ENCODE measurements at regions not wholly inside any gene's neighbourhood (a gene's known extent, or its start where the extent isn't known, plus 50 kb on each side); places are given as distances from the start of the nearest gene placed in this dataset.
A peak's percentile ranks its signal among the peaks of the same experiment; 100 is the strongest.

DNA sequence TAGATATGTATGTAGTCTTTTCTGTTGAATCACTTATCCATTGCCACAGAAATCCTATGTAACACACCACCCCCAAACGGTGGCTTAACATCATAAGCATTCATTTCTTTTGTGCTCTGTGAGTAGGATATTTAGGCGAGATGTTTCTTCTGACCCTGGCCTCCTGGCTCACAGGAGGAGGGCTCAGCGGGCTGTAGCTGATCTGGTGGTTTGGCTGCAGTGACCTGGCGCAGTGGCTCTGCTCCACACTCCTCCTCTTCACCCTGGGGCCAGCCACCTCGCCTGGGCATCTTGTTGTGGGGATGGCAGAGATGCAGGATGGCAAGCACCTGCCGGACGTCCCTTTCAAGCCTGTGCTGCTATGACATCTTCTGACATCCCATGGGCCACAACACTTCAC, 147.1 kb upstream of the IRS2 start:
- no peak overlapping the region for H3K27ac ChIP-seq
- H3K36me3 ChIP-seq = no peaks in the 10 kb centered on the region
- TF ChIP-seq Cebpa-rat (IDR thresholded peaks at IDR 0.05) = no peak
- H3K9me3 ChIP-seq = peaks cover 5% of the 10 kb centered on the region; the same call in 1 of the 2 replicates
- H3K4me1 ChIP-seq = peaks cover 24% of the 10 kb centered on the region
- no peak overlapping the region for H3K9ac ChIP-seq
- H4K20me1 ChIP-seq = no peaks in the 10 kb centered on the region
- no peak overlapping the region for H3K4me3 ChIP-seq
- H3K4me2 ChIP-seq = peak overlapping the region; percentile 48
- H3K27me3 ChIP-seq = no peaks in the 10 kb centered on the region

DNA sequence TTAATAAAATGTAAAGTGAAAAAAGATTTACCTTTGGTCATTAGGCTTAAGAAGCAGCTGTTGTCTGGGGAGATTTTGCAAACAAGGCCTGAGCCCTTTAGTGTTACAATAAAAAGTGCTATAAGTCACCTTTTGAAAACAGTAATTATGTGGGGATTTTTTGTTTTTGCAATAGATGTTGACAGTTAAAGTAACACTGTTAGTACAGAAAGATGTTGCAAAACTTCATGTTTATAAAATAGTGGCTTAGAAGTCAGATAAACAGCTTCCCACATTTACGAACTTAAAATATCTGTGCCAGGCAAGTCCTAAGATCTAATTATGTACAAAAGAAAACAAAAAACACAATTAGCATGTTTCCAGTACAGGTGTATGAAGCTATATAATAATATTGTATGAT, 138.0 kb upstream of the IRS2 start:
- Histone ChIP-seq H3K4me1 (no peaks in the 10 kb centered on the region), H3K4me3 (no peak overlapping the region), H3K4me2 (no peak overlapping the region), H3K36me3 (no peaks in the 10 kb centered on the region), H3K9me3 (peaks cover 9% of the 10 kb centered on the region), H4K20me1 (no peaks in the 10 kb centered on the region), H3K27me3 (no peaks in the 10 kb centered on the region), H3K9ac (no peak overlapping the region), H3K27ac (no peak overlapping the region)
- TF ChIP-seq Cebpa-rat (IDR thresholded peaks at IDR 0.05) = no peak

GRCh38 chr13:109922518-109922917, 136.1 kb upstream of the IRS2 start:
- Histone ChIP-seq H3K9ac (no peak overlapping the region), H3K9me3 (peaks cover 9% of the 10 kb centered on the region), H4K20me1 (no peaks in the 10 kb centered on the region), H3K27ac (no peak overlapping the region), H3K27me3 (no peaks in the 10 kb centered on the region), H3K4me2 (no peak overlapping the region), H3K4me3 (no peak overlapping the region), H3K36me3 (no peaks in the 10 kb centered on the region), H3K4me1 (no peaks in the 10 kb centered on the region)
- TF ChIP-seq Cebpa-rat (IDR thresholded peaks at IDR 0.05) = no peak

DNA sequence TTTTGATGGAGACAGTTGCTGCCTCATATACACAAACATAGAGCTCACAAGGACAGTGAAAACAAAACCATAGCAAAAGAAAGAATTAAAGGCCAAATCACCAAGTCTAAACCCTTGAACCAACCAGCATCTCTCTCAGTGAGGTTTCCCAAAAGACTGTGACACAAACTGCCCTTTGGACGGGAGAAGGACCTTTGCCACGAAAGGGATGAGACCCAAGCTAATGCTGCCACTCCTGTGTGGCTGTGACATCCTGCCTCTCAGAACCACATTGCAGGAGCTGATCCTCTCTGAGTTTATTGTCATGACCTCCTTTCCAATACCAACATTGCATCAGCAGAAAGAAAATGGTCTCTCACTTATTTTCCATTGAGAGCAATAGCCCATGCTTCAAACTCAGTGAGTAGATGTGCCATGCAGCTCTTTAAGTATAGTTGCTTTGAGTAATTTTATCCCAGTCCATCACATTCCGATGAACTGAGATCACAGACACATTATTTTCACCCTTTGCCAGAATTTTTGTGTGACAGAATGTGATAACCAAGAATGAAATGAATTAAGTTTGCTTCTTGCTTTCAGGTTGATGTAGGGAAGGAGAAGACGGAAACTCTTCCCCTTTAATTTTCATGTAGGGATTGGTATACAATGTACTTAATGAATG, 133.5 kb upstream of the IRS2 start:
- Histone ChIP-seq H3K4me2 (no peak overlapping the region), H3K4me1 (no peaks in the 10 kb centered on the region), H3K27ac (no peak overlapping the region), H3K9ac (no peak overlapping the region), H3K36me3 (no peaks in the 10 kb centered on the region), H4K20me1 (no peaks in the 10 kb centered on the region), H3K27me3 (no peaks in the 10 kb centered on the region), H3K4me3 (no peak overlapping the region), H3K9me3 (peaks cover 3% of the 10 kb centered on the region; the same call in 1 of the 2 replicates)
- no peak for TF ChIP-seq Cebpa-rat (IDR thresholded peaks at IDR 0.05)

GRCh38 chr13:109918179-109918711, 131.9 kb upstream of the IRS2 start:
- Histone ChIP-seq H3K4me2 (no peak overlapping the region), H3K9ac (no peak overlapping the region), H3K4me1 (no peaks in the 10 kb centered on the region), H3K27ac (no peak overlapping the region), H3K36me3 (no peaks in the 10 kb centered on the region), H3K9me3 (peaks cover 3% of the 10 kb centered on the region; the same call in 1 of the 2 replicates), H3K27me3 (no peaks in the 10 kb centered on the region), H4K20me1 (no peaks in the 10 kb centered on the region), H3K4me3 (no peak overlapping the region)
- no peak for TF ChIP-seq Cebpa-rat (IDR thresholded peaks at IDR 0.05)

DNA sequence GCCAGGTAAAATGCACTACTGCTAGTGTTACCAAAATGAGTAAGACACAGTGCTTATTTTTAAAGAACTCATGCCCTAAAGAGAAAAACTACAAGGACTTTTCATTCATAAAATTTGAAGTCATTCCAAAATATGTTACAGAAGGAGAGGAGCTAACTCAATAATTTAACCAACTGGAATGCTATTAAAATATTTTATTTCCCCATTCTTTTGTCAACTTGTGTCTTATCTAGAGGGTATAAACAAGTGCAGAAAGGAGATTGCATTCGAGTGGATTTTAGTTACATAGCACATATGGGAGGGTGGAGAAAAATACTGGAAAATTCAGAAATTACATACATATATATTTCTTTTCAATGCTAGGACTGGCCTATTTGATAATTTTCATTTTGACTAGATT, 131.0 kb upstream of the IRS2 start:
- Histone ChIP-seq H3K27ac (no peak overlapping the region), H3K27me3 (no peaks in the 10 kb centered on the region), H3K4me3 (no peak overlapping the region), H3K36me3 (no peaks in the 10 kb centered on the region), H4K20me1 (no peaks in the 10 kb centered on the region), H3K9ac (no peak overlapping the region), H3K4me2 (no peak overlapping the region), H3K4me1 (no peaks in the 10 kb centered on the region), H3K9me3 (peaks cover 3% of the 10 kb centered on the region; the same call in 1 of the 2 replicates)
- TF ChIP-seq Cebpa-rat (IDR thresholded peaks at IDR 0.05) = no peak

DNA sequence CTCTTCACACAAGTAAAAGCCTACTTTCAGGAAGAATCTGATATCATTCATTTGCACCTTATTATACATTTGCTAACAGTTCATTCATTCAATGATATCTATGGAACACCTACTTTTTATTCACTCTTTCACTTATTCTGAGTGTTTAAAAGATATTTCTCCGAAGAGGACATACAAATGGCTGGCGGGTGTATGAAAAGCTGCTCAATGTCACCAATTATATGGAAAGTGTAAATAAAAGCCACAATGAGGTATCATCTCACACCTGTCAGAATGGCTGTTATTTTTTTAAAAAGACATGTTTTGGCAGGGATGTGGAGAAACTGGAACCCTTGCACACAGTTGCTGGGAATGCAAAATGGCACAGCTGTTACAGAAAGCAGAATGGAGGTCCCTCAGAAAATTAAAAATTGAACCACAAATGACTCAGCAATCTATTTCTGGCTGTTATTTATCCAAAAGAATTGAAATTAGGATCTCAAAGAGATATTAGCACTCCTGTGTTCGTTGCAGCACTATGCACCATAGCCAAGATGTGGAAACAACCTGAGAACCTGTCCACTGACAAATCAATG, 127.6 kb upstream of the IRS2 start:
- Histone ChIP-seq H3K27me3 (no peaks in the 10 kb centered on the region), H3K36me3 (no peaks in the 10 kb centered on the region), H3K4me3 (no peak overlapping the region), H3K4me2 (no peak overlapping the region), H3K9me3 (peaks cover 6% of the 10 kb centered on the region; the same call in 1 of the 2 replicates), H3K27ac (no peak overlapping the region), H4K20me1 (no peaks in the 10 kb centered on the region), H3K9ac (no peak overlapping the region), H3K4me1 (no peaks in the 10 kb centered on the region)
- no peak for TF ChIP-seq Cebpa-rat (IDR thresholded peaks at IDR 0.05)

DNA sequence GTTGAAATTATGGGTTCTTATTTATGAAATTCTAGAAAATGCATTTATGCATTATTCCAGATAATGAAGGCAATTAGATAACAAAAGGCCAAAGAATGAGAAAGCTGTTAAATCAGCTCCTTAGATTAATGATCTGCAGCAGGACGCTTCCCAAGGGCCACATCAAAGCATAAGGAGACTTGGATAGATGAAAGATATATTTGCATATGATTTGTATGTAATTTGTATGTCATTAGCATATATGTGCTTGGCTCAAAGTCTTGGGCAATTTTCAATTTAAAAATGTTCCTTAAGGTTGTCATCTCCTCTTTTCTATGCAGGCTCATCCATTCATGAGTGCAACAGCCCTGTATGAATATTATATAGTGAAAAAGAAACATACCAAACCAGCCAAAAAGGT, 126.8 kb upstream of the IRS2 start:
- H3K4me1 ChIP-seq = no peaks in the 10 kb centered on the region
- H3K4me2 ChIP-seq = no peak overlapping the region
- H4K20me1 ChIP-seq = no peaks in the 10 kb centered on the region
- no peak overlapping the region for H3K27ac ChIP-seq
- H3K27me3 ChIP-seq = no peaks in the 10 kb centered on the region
- no peak for TF ChIP-seq Cebpa-rat (IDR thresholded peaks at IDR 0.05)
- H3K36me3 ChIP-seq = no peaks in the 10 kb centered on the region
- H3K9me3 ChIP-seq = peaks cover 14% of the 10 kb centered on the region
- no peak overlapping the region for H3K9ac ChIP-seq
- no peak overlapping the region for H3K4me3 ChIP-seq

DNA sequence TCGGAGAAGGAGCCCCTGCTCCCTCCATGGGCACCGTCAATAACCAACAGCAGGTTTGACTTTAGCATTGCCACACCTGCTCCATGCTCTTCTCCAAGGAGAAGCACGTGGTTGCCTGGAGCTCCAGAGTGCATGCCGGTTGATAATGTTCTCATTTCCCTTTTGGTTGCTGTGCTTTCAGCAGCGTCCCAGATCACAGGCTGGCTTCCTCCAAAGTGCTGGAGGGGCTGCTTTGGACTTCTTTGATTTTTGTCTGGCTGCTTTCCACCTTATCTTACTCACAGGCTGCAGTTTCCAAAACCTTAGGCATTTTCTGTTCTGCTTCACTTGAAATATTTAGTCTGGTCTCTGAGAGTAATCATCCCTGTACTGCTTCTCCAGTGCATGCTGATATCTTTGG, 123.8 kb upstream of the IRS2 start:
- Histone ChIP-seq H4K20me1 (no peaks in the 10 kb centered on the region), H3K36me3 (no peaks in the 10 kb centered on the region), H3K4me3 (no peak overlapping the region), H3K27ac (no peak overlapping the region), H3K9me3 (peaks cover 16% of the 10 kb centered on the region), H3K4me2 (no peak overlapping the region), H3K4me1 (no peaks in the 10 kb centered on the region), H3K27me3 (no peaks in the 10 kb centered on the region), H3K9ac (no peak overlapping the region)
- no peak for TF ChIP-seq Cebpa-rat (IDR thresholded peaks at IDR 0.05)

GRCh38 chr13:109906976-109907375, 120.6 kb upstream of the IRS2 start:
- H3K4me2 ChIP-seq = no peak overlapping the region
- H3K4me3 ChIP-seq = no peak overlapping the region
- H3K36me3 ChIP-seq = no peaks in the 10 kb centered on the region
- H3K4me1 ChIP-seq = peaks cover under 1% of the 10 kb centered on the region; the same call in 1 of the 2 replicates
- no peak overlapping the region for H3K9ac ChIP-seq
- no peaks in the 10 kb centered on the region for H3K27me3 ChIP-seq
- TF ChIP-seq Cebpa-rat (IDR thresholded peaks at IDR 0.05) = no peak
- no peaks in the 10 kb centered on the region for H4K20me1 ChIP-seq
- no peak overlapping the region for H3K27ac ChIP-seq
- peaks cover 21% of the 10 kb centered on the region for H3K9me3 ChIP-seq

Measured in BLaER1 (cell line).